ENCODE measurements at regions not wholly inside any gene's neighbourhood (a gene's known extent, or its start where the extent isn't known, plus 50 kb on each side); places are given as distances from the start of the nearest gene placed in this dataset.

DNA sequence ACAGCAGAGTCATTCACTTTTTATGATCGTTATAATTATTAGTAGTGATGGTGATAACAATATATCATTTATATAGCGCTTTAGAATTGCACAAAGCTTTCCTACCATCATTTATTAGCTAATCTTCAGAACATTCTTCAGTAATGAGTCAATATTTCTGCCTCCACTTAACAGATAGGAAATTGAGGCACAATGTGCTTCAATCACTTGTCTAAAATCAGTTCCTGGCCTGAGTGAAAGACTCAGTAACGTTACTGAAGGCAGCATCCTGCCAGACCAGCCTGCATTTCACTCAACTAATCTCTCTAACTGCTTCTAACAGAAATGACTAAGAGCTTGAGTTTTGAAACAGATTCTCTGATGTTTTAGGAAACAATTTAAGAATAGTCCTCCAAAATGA lies 412.1 kb downstream of the MZT1 start:
- no peak for TF ChIP-seq POLR2A (IDR thresholded peaks at IDR 0.05; ENCODE audit: extremely low read depth, insufficient read length)
- TF ChIP-seq, protein P1, sequence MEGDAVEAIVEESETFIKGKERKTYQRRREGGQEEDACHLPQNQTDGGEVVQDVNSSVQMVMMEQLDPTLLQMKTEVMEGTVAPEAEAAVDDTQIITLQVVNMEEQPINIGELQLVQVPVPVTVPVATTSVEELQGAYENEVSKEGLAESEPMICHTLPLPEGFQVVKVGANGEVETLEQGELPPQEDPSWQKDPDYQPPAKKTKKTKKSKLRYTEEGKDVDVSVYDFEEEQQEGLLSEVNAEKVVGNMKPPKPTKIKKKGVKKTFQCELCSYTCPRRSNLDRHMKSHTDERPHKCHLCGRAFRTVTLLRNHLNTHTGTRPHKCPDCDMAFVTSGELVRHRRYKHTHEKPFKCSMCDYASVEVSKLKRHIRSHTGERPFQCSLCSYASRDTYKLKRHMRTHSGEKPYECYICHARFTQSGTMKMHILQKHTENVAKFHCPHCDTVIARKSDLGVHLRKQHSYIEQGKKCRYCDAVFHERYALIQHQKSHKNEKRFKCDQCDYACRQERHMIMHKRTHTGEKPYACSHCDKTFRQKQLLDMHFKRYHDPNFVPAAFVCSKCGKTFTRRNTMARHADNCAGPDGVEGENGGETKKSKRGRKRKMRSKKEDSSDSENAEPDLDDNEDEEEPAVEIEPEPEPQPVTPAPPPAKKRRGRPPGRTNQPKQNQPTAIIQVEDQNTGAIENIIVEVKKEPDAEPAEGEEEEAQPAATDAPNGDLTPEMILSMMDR (IDR thresholded peaks at IDR 0.05; ENCODE audit: low read depth, low read length): no peak
- TF ChIP-seq MYC (IDR thresholded peaks at IDR 0.05; ENCODE audit: low read depth, low read length): no peak
- TF ChIP-seq, protein P2, sequence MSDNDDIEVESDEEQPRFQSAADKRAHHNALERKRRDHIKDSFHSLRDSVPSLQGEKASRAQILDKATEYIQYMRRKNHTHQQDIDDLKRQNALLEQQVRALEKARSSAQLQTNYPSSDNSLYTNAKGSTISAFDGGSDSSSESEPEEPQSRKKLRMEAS (IDR thresholded peaks at IDR 0.05; ENCODE audit: low read depth, low read length): no peak
